H9 (cell line): ENCODE measurements at regions not wholly inside any gene's neighbourhood (a gene's known extent, or its start where the extent isn't known, plus 50 kb on each side); places are given as distances from the start of the nearest gene placed in this dataset.

Experiments
- DNase-seq: peaks from one replicate; pipeline ENCODE4 v3.0.0-alpha.2; 2017
- H2AFZ ChIP-seq: one replicate; pipeline ENCODE4 v1.6.1; 2013; ENCODE audit warnings: mild to moderate bottlenecking, low read length, control low read depth, moderate library complexity
- H2AK5ac ChIP-seq: 2 replicates; pipeline ENCODE4 v1.6.1; 2013; ENCODE audit warnings: low read length, control low read depth, mixed read lengths; ENCODE audit not compliant: insufficient read length
- H2BK120ac ChIP-seq: one replicate; pipeline ENCODE4 v1.6.1; 2013; ENCODE audit warnings: low read depth, mild to moderate bottlenecking, low read length, control low read depth, inconsistent platforms; ENCODE audit not compliant: poor library complexity, severe bottlenecking
- H2BK12ac ChIP-seq: 2 replicates; pipeline ENCODE4 v1.6.1; 2013; ENCODE audit warnings: low read length, control low read depth, mixed read lengths, low read depth; ENCODE audit not compliant: insufficient read length
- H2BK15ac ChIP-seq: 2 replicates; pipeline ENCODE4 v1.6.1; 2013; ENCODE audit warnings: low read depth, low read length, control low read depth
- H2BK20ac ChIP-seq: one replicate; pipeline ENCODE4 v1.6.1; 2013; ENCODE audit warnings: low read depth, mild to moderate bottlenecking, low read length, control low read depth, inconsistent platforms; ENCODE audit not compliant: poor library complexity, severe bottlenecking
- H2BK5ac ChIP-seq: 2 replicates; pipeline ENCODE4 v1.6.1; 2013; ENCODE audit warnings: low read length, control low read depth, mixed read lengths; ENCODE audit not compliant: insufficient read length
- H3K14ac ChIP-seq: 2 replicates; pipeline ENCODE4 v1.6.1; 2013; ENCODE audit warnings: low read length, control low read depth; ENCODE audit not compliant: insufficient read depth
- H3K18ac ChIP-seq: 2 replicates; pipeline ENCODE4 v1.6.1; 2013; ENCODE audit warnings: low read depth, mild to moderate bottlenecking, mixed read lengths, low read length, control low read depth; ENCODE audit not compliant: insufficient read length
- H3K23ac ChIP-seq: 2 replicates; pipeline ENCODE4 v1.6.1; 2013; ENCODE audit warnings: low read length, control low read depth, mixed read lengths, low read depth; ENCODE audit not compliant: insufficient read length
- H3K23me2 ChIP-seq: 2 replicates; pipeline ENCODE4 v1.6.1; 2013; ENCODE audit warnings: low read depth, mild to moderate bottlenecking, mixed read lengths, low read length, control low read depth; ENCODE audit not compliant: insufficient read length, poor library complexity, severe bottlenecking
- H3K27ac ChIP-seq: 2 replicates; pipeline ENCODE4 v1.5.1; 2013; ENCODE audit warnings: low read length, control low read depth, mixed read lengths, low read depth; ENCODE audit not compliant: insufficient read length
- H3K27me3 ChIP-seq: 2 replicates; pipeline ENCODE4 v1.6.1; 2013; ENCODE audit warnings: low read length, control low read depth, inconsistent platforms; ENCODE audit not compliant: insufficient read depth
- H3K4ac ChIP-seq: 2 replicates; pipeline ENCODE4 v1.6.1; 2013; ENCODE audit warnings: low read depth, mild to moderate bottlenecking, control low read depth, inconsistent platforms, low read length, moderate library complexity
- H3K4me1 ChIP-seq: 2 replicates; pipeline ENCODE4 v1.6.1; 2013; ENCODE audit warnings: low read length, control low read depth, inconsistent platforms; ENCODE audit not compliant: insufficient read depth
- H3K4me2 ChIP-seq: 2 replicates; pipeline ENCODE4 v1.6.1; 2013; ENCODE audit warnings: low read length, control low read depth, mixed read lengths; ENCODE audit not compliant: insufficient read length, insufficient read depth
- H3K56ac ChIP-seq: 2 replicates; pipeline ENCODE4 v1.6.1; 2013; ENCODE audit warnings: low read depth, mild to moderate bottlenecking, mixed read lengths, low read length, control low read depth; ENCODE audit not compliant: insufficient read length
- H3K79me1 ChIP-seq: 2 replicates; pipeline ENCODE4 v1.6.1; 2013; ENCODE audit warnings: low read depth, mild to moderate bottlenecking, moderate library complexity, low read length, control low read depth, inconsistent platforms; ENCODE audit not compliant: insufficient read depth, poor library complexity, severe bottlenecking
- H3K79me2 ChIP-seq: 2 replicates; pipeline ENCODE4 v1.6.1; 2013; ENCODE audit warnings: low read length, control low read depth, inconsistent platforms; ENCODE audit not compliant: insufficient read depth
- H3K9ac ChIP-seq: 2 replicates; pipeline ENCODE4 v1.6.1; 2013; ENCODE audit warnings: low read length, control low read depth, mixed read lengths; ENCODE audit not compliant: insufficient read length; ENCODE audit errors: extremely low read depth
- H3K9me3 ChIP-seq: one replicate; pipeline ENCODE4 v1.6.1; 2013; ENCODE audit warnings: low read depth, low read length, inconsistent platforms; ENCODE audit not compliant: control insufficient read depth
- H3T11ph ChIP-seq: one replicate; pipeline ENCODE4 v1.6.1; 2013; ENCODE audit warnings: mild to moderate bottlenecking, low read length, control low read depth, inconsistent platforms
- H4K20me1 ChIP-seq: one replicate; pipeline ENCODE4 v1.6.1; 2013; ENCODE audit not compliant: control insufficient read depth, insufficient read length, insufficient read depth
- H4K5ac ChIP-seq: 2 replicates; pipeline ENCODE4 v1.6.1; 2013; ENCODE audit warnings: low read depth, mild to moderate bottlenecking, mixed read lengths, low read length, control low read depth; ENCODE audit not compliant: insufficient read length
- H4K8ac ChIP-seq: replicated peaks from 2 replicates; pipeline ENCODE4 v1.6.1; 2013; ENCODE audit warnings: low read length, control low read depth, mixed read lengths, low read depth; ENCODE audit not compliant: insufficient read length
- H4K91ac ChIP-seq: 2 replicates; pipeline ENCODE4 v1.6.1; 2013; ENCODE audit warnings: low read depth, mild to moderate bottlenecking, moderate library complexity, mixed read lengths, low read length, control low read depth; ENCODE audit not compliant: insufficient read length
- H3K27ac Mint-ChIP-seq, 3 experiments: 2 replicates in 2 of 3; 3 replicates in 1 of 3; pipeline ENCODE4 v1.8.0; 2020 to 2021; ENCODE audit warnings: mixed read lengths in 3 of 3, mild to moderate bottlenecking in 1 of 3, moderate library complexity in 1 of 3
- H3K27me3 Mint-ChIP-seq: 2 replicates; pipeline ENCODE4 v1.8.0; 2021; ENCODE audit warnings: low read depth, mild to moderate bottlenecking, moderate library complexity, mixed read lengths
- H3K36me3 Mint-ChIP-seq, 3 experiments: 2 replicates in 2 of 3; 3 replicates in 1 of 3; pipeline ENCODE4 v1.8.0; 2020 to 2021; ENCODE audit warnings: low read depth in 3 of 3, mixed read lengths in 3 of 3; ENCODE audit not compliant: insufficient read depth in 1 of 3
- H3K4me1 Mint-ChIP-seq, 2 experiments: 2 replicates each; pipeline ENCODE4 v1.8.0; 2020; ENCODE audit warnings: mixed read lengths in 2 of 2
- H3K4me3 Mint-ChIP-seq, 2 experiments: 2 replicates in 1 of 2; 3 replicates in 1 of 2; pipeline ENCODE4 v1.8.0; 2020 to 2021; ENCODE audit warnings: mild to moderate bottlenecking in 2 of 2, mixed read lengths in 2 of 2, moderate library complexity in 1 of 2
- H3K9me3 Mint-ChIP-seq, 2 experiments: 2 replicates in 1 of 2; 3 replicates in 1 of 2; pipeline ENCODE4 v1.8.0; 2020; ENCODE audit warnings: mild to moderate bottlenecking in 2 of 2, mixed read lengths in 2 of 2, moderate library complexity in 1 of 2
- WGBS: extraction: QIAGEN DNeasy Blood & Tissue Kit; methylation state at CpG from one replicate; pipeline ENCODE4 v1.1.7; 2013; ENCODE audit warnings: missing lambda C conversion rate, low lambda C conversion rate, mixed read lengths; ENCODE audit not compliant: insufficient read length; ENCODE audit errors: extremely low coverage; 5-methylcytosine and 5-hydroxymethylcytosine counted together
- TF ChIP-seq, protein P1 (sequence below): fragments of 200-600 bp; sonication (generic); conservative IDR thresholded peaks from 3 replicates; pipeline ENCODE4 v1.8.0; 2021; ENCODE audit warnings: antibody characterized with exemption, mild to moderate bottlenecking

DNA sequence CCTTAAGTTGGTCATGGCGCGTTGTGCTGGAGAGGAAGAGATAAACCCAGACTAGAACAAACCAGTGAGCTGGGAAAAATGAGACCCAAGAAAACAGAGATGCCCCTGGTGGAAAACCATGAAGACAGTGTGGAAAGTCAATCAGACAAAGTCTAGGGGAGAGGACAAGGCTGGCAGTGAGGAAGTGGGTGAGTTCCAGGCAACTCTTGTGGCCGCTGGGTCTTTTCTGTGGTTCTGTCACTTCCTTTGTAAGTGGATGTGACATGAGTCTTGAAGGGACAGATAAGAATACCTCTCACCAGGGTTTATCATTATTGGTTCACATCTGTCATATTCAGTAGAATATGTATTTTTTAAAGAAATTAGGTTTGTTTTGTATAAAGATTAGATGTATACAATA, 738.4 kb downstream of the DHX35 start:
- Mint-ChIP-seq H3K4me1 (peaks cover 15% of the 10 kb centered on the region in 2 experiments), H3K4me3 (no peak overlapping the region), H3K36me3 (no peaks in the 10 kb centered on the region), H3K9me3 (no peaks in the 10 kb centered on the region), H3K27me3 (no peaks in the 10 kb centered on the region), H3K27ac (no peak overlapping the region; a peak in 1 of 7 replicates)
- no peak overlapping the region for H4K5ac ChIP-seq
- H3K4me2 ChIP-seq: no peak overlapping the region
- DNase-seq: no peak
- no peaks in the 10 kb centered on the region for H4K20me1 ChIP-seq
- no peaks in the 10 kb centered on the region for H3K79me1 ChIP-seq
- H3K18ac ChIP-seq: no peak overlapping the region
- no peak overlapping the region for H2BK15ac ChIP-seq
- H2BK120ac ChIP-seq: no peak overlapping the region
- H3K4me1 ChIP-seq: peaks cover 2% of the 10 kb centered on the region; the same call in 1 of the 2 replicates
- no peak overlapping the region for H2BK12ac ChIP-seq
- H3T11ph ChIP-seq: no peak overlapping the region
- no peak overlapping the region for H3K23ac ChIP-seq
- no peak overlapping the region for H4K91ac ChIP-seq
- no peak overlapping the region for H3K4ac ChIP-seq
- no peaks in the 10 kb centered on the region for H3K23me2 ChIP-seq
- H3K79me2 ChIP-seq: no peaks in the 10 kb centered on the region
- H3K56ac ChIP-seq: no peak overlapping the region
- H2BK20ac ChIP-seq: no peak overlapping the region
- TF ChIP-seq, protein P1, sequence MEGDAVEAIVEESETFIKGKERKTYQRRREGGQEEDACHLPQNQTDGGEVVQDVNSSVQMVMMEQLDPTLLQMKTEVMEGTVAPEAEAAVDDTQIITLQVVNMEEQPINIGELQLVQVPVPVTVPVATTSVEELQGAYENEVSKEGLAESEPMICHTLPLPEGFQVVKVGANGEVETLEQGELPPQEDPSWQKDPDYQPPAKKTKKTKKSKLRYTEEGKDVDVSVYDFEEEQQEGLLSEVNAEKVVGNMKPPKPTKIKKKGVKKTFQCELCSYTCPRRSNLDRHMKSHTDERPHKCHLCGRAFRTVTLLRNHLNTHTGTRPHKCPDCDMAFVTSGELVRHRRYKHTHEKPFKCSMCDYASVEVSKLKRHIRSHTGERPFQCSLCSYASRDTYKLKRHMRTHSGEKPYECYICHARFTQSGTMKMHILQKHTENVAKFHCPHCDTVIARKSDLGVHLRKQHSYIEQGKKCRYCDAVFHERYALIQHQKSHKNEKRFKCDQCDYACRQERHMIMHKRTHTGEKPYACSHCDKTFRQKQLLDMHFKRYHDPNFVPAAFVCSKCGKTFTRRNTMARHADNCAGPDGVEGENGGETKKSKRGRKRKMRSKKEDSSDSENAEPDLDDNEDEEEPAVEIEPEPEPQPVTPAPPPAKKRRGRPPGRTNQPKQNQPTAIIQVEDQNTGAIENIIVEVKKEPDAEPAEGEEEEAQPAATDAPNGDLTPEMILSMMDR: no peak
- no peak overlapping the region for H3K9ac ChIP-seq
- H2AFZ ChIP-seq: no peak overlapping the region
- no peak overlapping the region for H2AK5ac ChIP-seq
- no peak overlapping the region for H4K8ac ChIP-seq
- no peak overlapping the region for H2BK5ac ChIP-seq
- no peaks in the 10 kb centered on the region for H3K27me3 ChIP-seq
- no CpG with 5 or more reads among the region's 3 CpGs for WGBS
- H3K14ac ChIP-seq: no peak overlapping the region
- no peak overlapping the region for H3K27ac ChIP-seq
- H3K9me3 ChIP-seq: no peaks in the 10 kb centered on the region
